ENCODE measurements at regions not wholly inside any gene's neighbourhood (a gene's known extent, or its start where the extent isn't known, plus 50 kb on each side); places are given as distances from the start of the nearest gene placed in this dataset.

DNA sequence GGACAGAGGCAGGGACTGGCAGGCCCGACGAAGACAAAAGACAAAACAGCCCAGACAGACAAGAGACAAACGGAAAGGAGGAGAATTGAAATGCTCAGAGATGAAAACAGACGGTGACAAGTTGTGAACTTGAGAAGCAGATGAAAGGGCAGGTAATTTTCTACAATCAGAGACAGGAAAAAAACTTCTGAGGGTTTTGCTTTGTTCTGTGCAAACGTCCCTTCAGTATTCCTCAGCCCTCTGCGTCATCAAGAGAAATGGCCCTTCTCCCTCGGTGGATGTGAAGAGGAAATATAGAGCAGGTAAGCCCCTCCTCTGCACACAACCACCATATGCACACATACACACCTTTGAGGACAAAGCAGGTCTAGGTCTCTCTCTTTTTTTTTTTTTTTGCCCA is 206.6 kb downstream of the UACA start:
- no peak for DNase-seq

DNA sequence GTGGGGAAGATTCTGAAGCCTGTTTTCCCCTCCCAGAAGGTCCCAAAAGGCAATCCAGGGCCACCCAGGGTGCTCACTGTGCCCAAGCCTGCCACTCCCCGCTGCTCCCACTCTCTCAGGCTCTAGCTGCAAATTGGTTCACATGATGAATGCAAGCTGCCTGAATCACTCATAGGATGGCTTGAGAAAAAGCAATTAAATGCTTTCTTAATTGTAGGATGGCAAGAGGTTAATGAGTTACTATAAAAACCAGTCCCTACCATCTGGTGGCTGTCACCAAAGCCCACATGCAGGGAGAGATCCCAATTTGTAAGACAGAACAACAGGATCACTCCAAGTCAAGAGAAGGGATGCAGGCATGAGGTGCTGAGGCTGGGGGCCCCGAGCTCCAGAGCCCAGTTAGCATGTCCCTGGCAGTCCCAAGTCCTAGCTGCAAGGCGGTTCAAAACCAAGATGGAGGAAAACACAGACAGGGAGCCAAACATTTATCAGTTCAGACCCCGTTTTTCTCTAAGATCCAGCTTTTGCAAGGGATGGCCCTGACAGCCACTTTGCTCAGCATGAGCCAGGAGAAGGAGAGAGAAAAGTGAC is 207.1 kb downstream of the UACA start:
- peak in 2 of 56 donors; percentile 8 to 11 for DNase-seq

DNA sequence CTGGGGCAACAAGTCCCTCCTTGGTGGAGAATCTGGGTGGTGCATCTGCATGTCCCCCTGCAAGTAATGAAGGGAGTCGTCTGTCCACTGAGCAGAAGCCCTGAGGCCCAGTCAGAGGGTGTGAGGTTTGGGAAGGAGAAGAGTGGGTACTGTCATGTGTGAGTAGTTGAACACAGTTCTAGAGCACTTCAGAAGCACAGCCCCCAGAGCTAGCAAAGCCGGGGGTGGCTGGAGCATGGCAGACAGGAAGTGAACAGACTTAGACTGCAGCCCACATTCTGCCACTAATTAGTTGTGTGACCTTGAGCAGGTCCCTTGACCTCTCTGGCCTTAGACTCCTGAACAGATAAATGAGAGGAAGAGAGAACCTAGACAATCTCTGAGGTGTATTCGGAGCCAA is 207.6 kb downstream of the UACA start:
- DNase-seq = no peak

DNA sequence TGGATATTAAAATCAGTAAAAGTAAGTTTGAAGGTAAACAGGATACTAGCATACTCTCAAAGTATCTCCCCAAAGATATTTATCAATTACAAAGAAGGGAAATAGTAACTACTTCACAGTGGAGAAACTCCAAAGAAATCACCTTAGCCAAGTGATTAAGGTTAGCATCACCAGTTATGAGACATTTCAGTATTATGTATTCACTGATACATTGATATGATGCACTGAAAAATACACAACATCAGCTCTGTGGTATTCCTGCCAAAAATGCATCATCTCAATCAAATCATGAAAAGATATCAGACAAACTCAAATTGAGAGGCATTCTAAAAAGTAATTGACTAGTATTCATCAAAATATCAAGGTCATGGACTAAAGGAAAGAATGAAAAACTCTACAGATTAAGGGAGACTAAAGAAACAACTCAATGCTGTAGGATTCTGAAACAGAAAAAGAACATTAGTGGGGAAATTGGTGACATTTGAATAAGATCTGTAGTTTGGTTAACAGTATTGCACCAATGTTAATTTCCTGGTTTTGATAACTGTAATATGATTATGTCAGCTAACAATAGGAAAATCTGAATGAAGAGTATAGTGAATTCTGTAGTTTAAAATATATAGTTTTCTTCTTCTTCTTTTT is 215.4 kb downstream of the UACA start:
- DNase-seq = no peak

DNA sequence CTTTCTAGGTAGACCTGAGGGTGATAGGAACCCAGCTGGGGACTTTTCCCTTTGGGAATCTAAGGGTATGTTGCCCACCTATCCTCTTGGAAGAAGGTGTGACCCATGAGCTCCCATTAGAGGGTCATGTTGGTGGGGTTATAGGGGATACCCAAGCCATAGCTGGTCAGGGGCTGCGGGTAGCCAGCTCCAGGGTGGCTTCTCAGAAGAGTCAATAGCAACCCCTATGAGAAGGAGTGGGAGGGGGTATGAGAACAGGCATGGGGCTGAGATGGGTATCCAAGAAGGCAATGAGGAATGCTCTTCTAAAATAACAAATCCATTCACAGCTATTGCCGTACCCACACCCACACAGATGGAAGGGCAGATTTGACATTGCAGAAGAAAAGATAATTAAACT is 217.8 kb downstream of the UACA start:
- no peak for DNase-seq

DNA sequence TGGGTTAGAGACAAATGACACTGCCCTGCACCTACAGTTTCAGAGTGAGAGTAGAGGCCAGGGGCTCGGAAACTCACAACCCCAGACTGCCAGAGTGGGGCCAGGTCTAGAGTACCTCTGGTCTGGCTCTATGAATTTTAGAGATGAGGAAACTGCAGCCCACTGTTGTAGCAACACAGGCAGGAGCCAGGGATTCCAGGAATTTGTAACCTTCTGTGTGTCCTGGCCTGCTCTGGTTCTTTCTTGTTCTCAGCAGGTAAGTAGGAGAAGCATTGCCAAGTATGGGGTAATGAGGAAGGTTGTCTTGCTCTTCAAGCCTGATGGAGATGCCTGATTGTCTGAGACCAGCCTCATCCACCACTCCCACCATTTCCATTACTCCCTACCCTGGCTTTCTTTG is 221.8 kb downstream of the UACA start:
- DNase-seq = no peak

DNA sequence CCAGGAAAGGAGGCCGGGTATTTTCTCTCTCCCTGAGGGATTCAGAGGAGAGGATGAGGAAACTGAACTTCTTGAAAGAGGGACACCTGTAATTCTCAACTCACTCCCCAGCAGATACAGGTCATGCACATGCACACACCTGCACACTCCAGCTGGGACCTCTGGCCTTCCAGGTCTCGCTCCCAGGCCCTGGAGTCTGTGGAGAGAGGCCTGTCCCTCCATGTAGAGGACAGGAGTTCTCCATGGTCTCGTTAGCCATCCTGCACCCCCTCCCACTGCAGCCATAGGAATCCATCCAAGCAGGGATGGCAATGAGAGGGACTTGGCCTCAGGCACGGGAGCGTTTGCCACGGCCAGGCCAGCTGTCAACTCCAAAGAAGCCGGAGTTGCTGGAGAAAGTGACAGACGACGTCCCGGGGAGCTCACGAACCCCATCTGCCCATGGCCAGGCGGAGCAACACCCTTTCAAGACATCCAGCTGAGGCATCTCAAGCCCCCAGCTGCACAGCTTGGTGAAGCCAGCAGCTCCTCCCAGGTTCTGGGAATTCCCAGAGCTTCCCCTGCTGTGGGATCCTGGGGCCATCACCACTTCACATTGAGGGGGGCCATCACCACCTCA is 223.3 kb downstream of the UACA start:
- no peak for DNase-seq

DNA sequence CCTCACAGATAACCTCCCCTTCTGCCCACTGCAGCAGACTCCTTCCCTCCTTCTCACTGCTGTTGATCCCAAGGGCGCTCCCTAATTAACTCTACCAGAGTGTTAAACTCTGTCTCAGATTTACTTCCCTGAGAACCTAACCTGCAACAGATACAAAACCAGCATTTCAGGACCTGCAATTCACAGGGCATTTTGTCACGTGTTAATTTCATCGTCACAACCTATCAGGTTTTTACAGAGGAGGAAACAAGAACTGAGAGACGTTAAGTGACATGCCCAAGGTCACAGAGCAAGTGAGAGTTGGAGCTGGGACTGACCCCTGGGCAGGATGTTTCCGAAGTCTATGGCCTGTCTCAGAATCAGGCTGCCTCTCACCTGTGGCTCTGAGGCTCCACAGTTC is 223.9 kb downstream of the UACA start:
- no peak for DNase-seq

DNA sequence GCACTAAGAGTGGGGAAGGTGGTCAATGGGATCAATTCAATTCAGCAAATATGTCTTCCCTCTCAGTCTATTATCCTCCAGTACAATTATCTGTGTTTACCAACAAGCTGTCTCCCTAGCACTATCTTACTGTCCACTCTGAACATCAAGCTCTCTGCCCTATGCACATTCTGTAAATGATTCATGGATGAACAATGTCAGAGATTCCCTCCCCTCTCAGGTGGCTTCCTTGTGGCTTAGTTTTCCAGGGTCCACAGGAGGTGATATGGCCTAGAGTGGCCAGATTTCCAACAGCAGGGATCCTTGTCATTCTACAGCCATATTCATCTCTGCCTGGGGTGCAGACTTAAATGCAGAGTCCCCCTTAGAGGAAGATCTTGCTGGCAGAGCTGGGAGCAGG is 225.1 kb downstream of the UACA start:
- no peak for DNase-seq

DNA sequence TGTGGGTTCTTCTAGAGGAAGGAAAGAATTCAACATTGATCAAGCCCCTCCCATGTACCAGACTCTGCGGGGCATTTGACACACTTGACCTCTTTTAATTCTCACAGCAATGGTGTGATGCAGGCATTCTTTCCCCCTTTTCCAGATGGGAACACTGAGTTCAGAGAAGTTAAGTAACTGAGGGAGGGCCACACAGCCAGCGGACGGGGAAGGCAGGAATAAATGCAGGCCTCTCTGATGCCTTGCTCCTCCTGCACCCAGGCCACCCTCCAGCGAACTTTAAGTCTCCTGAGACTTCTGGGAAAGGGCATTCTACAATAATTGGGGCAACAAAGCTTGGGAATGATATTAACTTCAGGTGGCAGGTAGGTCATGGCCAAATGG is 227.4 kb downstream of the UACA start:
- DNase-seq = no peak

DNA sequence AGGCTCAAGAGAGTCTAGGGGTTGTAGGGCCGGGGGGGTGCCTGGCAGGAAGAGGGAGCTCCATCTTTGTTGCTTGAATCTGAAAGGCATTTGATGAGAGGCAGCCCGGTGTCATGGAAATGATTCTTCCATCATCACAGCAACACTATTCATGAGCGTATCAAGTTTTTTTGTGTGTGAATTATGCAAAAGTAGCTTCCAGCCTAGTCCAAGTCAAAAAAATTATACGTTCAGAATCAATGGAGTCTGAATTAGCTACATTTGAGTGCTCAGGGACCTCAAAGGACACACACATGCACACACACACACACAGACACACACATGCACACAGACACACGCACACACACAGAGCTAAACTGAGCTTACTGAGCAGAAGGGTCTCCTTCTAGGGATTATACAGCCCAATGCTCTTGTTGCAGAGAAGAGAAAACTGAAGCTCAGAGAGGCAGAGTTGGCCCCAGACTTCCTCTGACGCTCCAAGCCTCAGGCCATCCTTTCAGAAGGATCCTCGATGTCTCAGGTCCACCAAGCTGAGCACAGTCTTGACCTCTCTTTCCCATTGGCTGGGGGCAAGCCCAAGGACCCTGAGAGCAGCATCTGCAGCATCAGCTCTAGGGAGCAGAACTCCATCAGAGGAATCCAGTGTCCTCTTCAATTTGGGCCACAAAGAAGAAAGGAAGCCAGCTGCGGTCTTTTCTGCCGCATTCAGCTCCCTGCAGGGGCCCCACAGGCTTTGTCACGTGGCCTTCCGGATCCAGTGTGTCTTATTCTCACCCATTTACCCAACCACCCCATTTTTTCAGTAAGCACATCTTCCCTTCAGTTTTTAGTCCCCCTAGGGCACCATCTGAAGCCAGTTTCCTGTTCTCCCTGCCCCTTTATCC is 228.0 kb downstream of the UACA start:
- DNase-seq = no peak

DNA sequence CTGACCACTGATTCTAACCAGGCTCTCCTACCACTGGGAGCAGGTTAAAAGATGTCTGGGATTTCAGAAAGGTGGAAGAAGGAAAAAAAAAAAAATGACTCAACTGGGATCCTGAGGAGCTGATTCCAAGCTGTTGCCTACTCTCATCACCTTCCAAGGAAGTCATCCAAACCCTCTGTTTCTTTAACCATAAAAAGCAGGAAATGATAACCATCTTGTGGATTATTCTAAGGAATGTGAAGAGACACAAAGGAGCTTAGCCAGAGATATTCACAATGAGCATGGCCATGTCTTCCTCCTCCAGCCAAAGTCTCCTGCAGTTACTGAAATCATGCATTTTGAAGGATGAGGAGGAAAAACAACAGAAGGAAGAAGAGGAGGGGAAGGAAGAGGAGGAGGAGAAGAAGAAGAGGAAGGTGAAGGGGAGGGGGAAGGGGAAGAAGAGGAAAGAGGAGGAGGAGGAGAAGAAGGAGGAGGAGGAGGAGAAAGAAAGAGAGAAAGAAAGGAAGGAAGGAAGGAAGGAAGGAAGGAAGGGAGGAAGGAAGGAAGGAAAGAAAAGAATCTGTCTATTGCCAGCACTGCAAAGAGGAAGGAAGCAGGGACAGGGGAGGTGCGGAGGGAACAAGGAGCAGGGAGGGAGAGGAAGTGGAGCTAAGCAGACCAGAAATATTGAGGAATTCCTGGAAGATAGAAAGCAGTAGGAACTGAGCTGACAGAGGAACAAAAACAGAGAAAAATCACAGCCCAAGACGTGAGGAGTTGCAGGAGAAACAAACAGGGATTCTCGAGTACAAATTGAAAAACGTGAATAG is 229.2 kb downstream of the UACA start:
- DNase-seq = no peak

DNA sequence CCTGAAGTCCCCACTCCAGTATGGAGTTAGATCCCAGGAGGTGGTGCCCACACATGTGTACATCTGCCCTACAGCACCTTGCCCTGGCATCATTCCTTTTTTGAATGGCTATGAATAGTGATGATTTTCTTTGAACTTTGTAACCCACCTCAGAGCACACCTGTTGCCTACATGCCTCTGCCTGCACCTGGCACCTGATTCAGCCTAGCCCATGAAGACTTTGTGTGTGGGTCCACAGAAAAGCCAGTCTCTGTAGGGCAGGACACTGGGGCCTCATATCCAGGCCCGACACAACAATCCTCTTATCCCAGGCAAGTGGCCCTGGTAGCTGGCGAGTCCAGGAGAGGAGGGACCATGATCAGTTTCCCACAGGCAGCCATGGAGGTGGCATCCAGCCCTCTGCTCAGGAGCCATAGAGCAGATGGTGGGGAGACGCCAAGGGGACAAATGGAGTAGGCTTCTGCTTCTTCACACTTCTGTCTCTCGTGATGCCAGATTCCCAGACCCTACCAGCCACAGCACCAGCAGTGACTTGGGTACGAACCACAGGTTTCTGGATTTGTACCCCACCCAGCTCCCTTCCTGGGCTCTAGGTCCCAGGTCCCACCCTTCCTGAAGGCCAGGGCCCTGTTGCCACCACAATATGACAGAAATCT is 230.7 kb downstream of the UACA start:
- no peak for DNase-seq

DNA sequence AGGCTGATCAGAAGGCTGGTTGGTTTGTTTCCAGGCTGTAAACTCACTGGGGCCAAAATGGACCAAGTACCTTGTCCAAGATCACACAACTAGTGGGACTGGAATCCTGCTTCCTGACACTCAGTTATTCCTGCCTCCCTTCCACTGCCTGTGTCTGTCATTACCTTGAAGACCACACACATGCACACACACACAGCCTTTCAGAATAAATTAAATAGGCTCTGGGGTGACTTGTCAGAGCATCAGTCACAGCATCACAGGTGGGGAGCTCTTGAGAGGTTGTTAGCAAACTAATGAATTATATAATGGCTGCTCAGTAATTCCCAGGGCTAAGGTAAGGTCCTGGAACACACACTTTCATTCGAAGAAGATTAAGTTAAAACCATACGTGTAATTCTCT is 231.8 kb downstream of the UACA start:
- DNase-seq = no peak

DNA sequence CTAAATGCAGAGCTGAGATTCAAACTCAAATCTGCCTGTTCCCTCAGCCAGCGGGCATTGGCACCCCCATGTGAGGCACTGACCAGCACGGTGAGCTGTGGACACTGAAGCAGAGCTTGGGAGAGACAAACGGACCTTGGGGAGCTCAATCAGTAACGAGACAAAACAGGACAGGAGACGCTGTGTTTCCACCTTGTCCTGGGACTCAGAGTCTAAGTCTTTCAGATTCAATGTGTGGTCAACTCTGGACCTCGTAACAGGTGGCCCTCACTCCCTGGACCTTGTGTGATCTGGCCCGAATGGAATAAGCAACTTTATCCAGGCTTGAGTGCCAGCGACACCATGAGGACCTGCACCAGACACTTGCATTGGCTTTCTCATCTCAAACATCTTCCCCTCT is 232.5 kb downstream of the UACA start:
- DNase-seq = no peak

DNA sequence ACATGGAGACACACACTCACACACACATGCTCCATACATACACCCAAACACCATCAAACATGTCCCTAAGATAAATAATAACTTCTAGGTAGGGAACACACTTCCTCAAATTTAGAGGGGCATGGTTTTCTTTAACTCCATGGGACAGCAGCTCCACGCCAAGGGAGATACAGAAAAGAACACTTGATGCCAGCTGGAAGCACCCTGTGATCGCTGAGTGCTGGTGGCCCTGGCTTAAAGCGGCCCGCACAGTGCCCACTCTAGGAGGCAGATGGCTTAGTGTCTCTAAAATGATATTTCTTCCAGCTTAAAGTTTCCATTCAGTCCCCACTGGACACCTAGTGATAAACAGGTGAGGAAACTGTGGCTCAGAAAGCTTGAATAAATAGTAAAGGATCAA is 232.9 kb downstream of the UACA start:
- DNase-seq = no peak

DNA sequence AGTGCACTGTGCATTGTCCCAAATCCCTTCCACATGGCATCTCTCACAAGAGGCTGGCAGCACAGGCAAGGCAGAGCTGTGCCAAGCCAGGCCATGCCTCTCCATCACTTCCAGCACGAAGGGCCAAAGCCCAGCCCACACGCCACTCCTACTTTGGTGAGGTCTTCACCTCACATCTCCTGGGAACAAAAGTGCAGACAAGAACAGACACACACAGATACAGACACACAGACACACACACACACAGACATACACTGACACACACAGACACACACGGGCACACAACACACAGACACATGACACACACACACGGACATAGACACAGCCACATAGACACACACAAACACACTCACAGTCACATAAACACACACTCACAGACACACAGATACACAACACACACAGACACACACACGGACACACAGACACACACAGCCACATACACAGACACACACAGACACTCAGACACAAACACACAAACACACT is 233.3 kb downstream of the UACA start:
- DNase-seq = peak in 1 of 56 donors; percentile 6

DNA sequence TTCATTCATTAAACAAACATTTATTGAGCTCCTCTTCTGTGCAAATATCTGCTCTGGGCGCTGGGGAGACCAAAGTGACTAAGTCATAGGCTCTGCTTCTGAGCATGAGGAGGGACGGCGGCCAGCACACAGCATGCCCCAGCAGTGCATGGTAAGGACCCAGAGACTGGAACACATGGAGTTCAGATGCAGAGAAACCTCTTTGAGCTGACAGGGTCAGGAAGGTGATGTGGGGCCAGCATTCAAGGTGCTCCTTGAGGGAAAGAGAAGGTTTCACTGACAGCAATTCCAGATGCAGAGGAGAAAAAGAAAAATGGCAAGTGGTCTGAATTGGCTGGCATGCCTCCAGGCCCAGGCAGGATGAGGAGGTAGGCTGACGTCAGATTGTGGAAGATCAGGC is 234.5 kb downstream of the UACA start:
- DNase-seq = no peak

DNA sequence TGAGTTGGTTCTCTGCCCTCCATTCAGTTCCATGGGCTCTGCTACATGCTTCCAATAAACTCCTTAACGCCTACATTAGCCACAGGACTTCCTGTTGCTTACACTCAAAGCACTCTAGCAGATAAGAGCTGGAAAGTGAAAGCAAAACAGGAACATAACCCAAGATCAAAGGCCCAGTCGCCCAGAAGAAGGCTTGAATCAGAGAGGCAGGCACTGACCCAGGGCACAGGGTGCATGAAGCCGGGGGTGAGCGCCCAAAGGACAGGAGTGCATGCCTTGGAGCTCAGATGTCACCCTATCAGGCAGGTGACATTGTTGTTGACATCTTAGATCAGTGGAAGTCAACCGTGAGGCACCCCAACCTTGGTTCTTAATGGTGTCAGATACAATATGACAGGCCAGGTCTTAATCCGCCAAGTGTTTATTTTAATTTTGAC is 235.1 kb downstream of the UACA start:
- DNase-seq = no peak

DNA sequence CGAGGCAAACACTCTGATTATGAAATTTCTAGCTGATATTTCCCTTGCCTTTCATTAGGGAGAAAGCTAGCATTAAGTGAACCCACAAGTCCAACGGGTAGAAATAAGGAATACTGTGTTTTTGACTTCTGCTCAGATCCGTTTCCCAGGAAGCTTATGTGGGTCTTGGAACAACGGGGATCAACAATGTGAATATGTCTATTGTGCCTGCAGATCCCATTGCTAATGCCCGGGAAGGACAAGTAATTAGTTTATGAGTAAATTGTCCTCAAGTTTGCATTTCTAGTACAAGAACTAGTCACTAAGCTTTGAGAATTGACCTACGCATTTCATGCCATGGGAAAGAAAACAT is 236.4 kb downstream of the UACA start:
- DNase-seq = no peak

Measured in amygdala (tissue), 56 donors.